SK-N-SH treated with all-trans-retinoic acid at 6 μM for 48 hours (cell line): ENCODE measurements at regions not wholly inside any gene's neighbourhood (a gene's known extent, or its start where the extent isn't known, plus 50 kb on each side); places are given as distances from the start of the nearest gene placed in this dataset.

Experiments
- ATAC-seq: fragments of 200-7000 bp; cut with Tn5 transposase; 3 replicates; pipeline ENCODE4 v1.9.1; 2020; ENCODE audit warnings: mild to moderate bottlenecking, moderate library complexity
- ARNTL ChIP-seq: fragments of 450-650 bp; formaldehyde crosslinking; IDR thresholded peaks from 2 replicates; pipeline ENCODE4 v1.5.0; 2020; ENCODE audit warnings: low read depth, mild to moderate bottlenecking, moderate library complexity, borderline replicate concordance
- BACH2 ChIP-seq: fragments of 250-450 bp; sonication (Bioruptor Pico); IDR thresholded peaks from 2 replicates; pipeline ENCODE4 v1.9.0; 2021; ENCODE audit warnings: mild to moderate bottlenecking, borderline replicate concordance
- CREB5 ChIP-seq: fragments of 250-450 bp; sonication (Bioruptor Pico); IDR thresholded peaks from 2 replicates; pipeline ENCODE4 v1.5.1; 2020; ENCODE audit warnings: low read depth, mild to moderate bottlenecking, moderate library complexity
- CSDC2 ChIP-seq: fragments of 250-450 bp; sonication (Bioruptor Pico); IDR thresholded peaks from 2 replicates; pipeline ENCODE4 v1.5.0; 2020; ENCODE audit warnings: mild to moderate bottlenecking, moderate library complexity
- ESRRG ChIP-seq: fragments of 250-450 bp; sonication (Bioruptor Pico); IDR thresholded peaks from 2 replicates; pipeline ENCODE4 v1.6.1; 2021; ENCODE audit warnings: mild to moderate bottlenecking
- GLIS3 ChIP-seq: fragments of 250-450 bp; sonication (Bioruptor Pico); IDR thresholded peaks from 2 replicates; pipeline ENCODE4 v1.5.0; 2020; ENCODE audit warnings: mild to moderate bottlenecking, moderate library complexity
- ISL1 ChIP-seq: fragments of 250-450 bp; sonication (Bioruptor Pico); IDR thresholded peaks from 2 replicates; pipeline ENCODE4 v2.1.2; 2022; ENCODE audit warnings: mild to moderate bottlenecking, moderate library complexity
- OSR1 ChIP-seq: fragments of 250-450 bp; sonication (Bioruptor Pico); IDR thresholded peaks from 2 replicates; pipeline ENCODE4 v1.8.0; 2022; ENCODE audit warnings: moderate library complexity, mild to moderate bottlenecking, inconsistent platforms
- PATZ1 ChIP-seq: fragments of 250-450 bp; sonication (Bioruptor Pico); IDR thresholded peaks from 2 replicates; pipeline ENCODE4 v1.8.0; 2020; ENCODE audit warnings: mild to moderate bottlenecking, moderate library complexity, borderline replicate concordance
- POU6F1 ChIP-seq: fragments of 250-450 bp; sonication (Bioruptor Pico); IDR thresholded peaks from 2 replicates; pipeline ENCODE4 v1.8.0; 2021; ENCODE audit warnings: low read depth, mild to moderate bottlenecking, moderate library complexity, borderline replicate concordance
- PPARA ChIP-seq: fragments of 250-450 bp; sonication (Bioruptor Pico); IDR thresholded peaks from 2 replicates; pipeline ENCODE4 v1.5.0; 2020; ENCODE audit warnings: mild to moderate bottlenecking, borderline replicate concordance
- RARB ChIP-seq: fragments of 250-450 bp; sonication (Bioruptor Pico); IDR thresholded peaks from 2 replicates; pipeline ENCODE4 v1.8.0; 2021; ENCODE audit warnings: mild to moderate bottlenecking, moderate library complexity
- SNAI2 ChIP-seq: fragments of 250-450 bp; sonication (Bioruptor Pico); IDR thresholded peaks from 2 replicates; pipeline ENCODE4 v1.5.0; 2020; ENCODE audit warnings: mild to moderate bottlenecking, moderate library complexity
- TCF4 ChIP-seq: fragments of 250-450 bp; sonication (Bioruptor Pico); IDR thresholded peaks from 2 replicates; pipeline ENCODE4 v1.8.0; 2021; ENCODE audit warnings: mild to moderate bottlenecking, moderate library complexity, borderline replicate concordance
- TOX ChIP-seq: fragments of 250-450 bp; sonication (Bioruptor Pico); IDR thresholded peaks from 2 replicates; pipeline ENCODE4 v1.8.0; 2021; ENCODE audit warnings: mild to moderate bottlenecking, moderate library complexity, borderline replicate concordance
- ZC3H10 ChIP-seq: fragments of 250-450 bp; sonication (Bioruptor Pico); IDR thresholded peaks from 2 replicates; pipeline ENCODE4 v1.5.1; 2021; ENCODE audit warnings: mild to moderate bottlenecking, moderate library complexity
- ZFP3 ChIP-seq: fragments of 250-450 bp; sonication (Bioruptor Pico); IDR thresholded peaks from 2 replicates; pipeline ENCODE4 v1.5.0; 2020; ENCODE audit warnings: mild to moderate bottlenecking, moderate library complexity
- ZFP30 ChIP-seq: fragments of 450-650 bp; formaldehyde crosslinking; IDR thresholded peaks from 2 replicates; pipeline ENCODE4 v1.5.0; 2022; ENCODE audit warnings: mild to moderate bottlenecking, moderate library complexity
- ZNF565 ChIP-seq: fragments of 450-650 bp; formaldehyde crosslinking; conservative IDR thresholded peaks from 2 replicates; pipeline ENCODE4 v1.5.0; 2020; ENCODE audit warnings: low read depth, mild to moderate bottlenecking, moderate library complexity
- ZNF70 ChIP-seq: fragments of 450-650 bp; formaldehyde crosslinking; IDR thresholded peaks from 2 replicates; pipeline ENCODE4 v1.5.0; 2020; ENCODE audit warnings: mild to moderate bottlenecking, moderate library complexity
- ZNF8 ChIP-seq: fragments of 450-650 bp; formaldehyde crosslinking; IDR thresholded peaks from 2 replicates; pipeline ENCODE4 v1.5.0; 2020; ENCODE audit warnings: mild to moderate bottlenecking, moderate library complexity
- TF ChIP-seq, protein P1 (sequence below): fragments of 250-450 bp; sonication (Bioruptor Pico); IDR thresholded peaks from 2 replicates; pipeline ENCODE4 v1.5.0; 2020; ENCODE audit warnings: mild to moderate bottlenecking, moderate library complexity

DNA sequence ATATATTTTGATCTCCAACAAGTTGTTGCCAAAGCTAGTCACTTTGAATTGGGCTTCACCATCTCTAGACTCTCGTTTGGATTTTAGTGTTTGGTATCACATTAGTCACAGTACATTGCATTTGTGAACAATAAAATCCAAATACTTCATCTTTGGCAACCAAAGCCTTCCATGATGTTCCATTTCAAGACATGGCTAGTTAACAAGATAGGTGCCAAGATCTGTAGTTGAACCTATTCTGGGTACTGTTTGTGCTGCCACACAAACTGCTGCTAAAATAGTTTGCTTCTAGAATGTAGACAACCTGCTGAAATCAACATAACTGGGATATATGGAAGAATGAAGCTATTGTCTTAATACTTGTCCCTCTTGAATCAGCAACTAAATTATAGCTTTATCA is 207.5 kb downstream of the LRRC70 start:
- no peak for ATAC-seq
- TF ChIP-seq ZFP30 (CRISPR knock-in tag) (no peak), TCF4 (CRISPR knock-in tag) (no peak), RARB (no peak), SNAI2 (CRISPR knock-in tag) (no peak), ARNTL (no peak)

GRCh38 chr5:62785588-62785987 is 207.0 kb downstream of the LRRC70 start:
- ATAC-seq: no peak
- no peak for TF ChIP-seq SNAI2 (CRISPR knock-in tag)
- no peak for TF ChIP-seq OSR1 (CRISPR knock-in tag)
- TF ChIP-seq, protein P1, sequence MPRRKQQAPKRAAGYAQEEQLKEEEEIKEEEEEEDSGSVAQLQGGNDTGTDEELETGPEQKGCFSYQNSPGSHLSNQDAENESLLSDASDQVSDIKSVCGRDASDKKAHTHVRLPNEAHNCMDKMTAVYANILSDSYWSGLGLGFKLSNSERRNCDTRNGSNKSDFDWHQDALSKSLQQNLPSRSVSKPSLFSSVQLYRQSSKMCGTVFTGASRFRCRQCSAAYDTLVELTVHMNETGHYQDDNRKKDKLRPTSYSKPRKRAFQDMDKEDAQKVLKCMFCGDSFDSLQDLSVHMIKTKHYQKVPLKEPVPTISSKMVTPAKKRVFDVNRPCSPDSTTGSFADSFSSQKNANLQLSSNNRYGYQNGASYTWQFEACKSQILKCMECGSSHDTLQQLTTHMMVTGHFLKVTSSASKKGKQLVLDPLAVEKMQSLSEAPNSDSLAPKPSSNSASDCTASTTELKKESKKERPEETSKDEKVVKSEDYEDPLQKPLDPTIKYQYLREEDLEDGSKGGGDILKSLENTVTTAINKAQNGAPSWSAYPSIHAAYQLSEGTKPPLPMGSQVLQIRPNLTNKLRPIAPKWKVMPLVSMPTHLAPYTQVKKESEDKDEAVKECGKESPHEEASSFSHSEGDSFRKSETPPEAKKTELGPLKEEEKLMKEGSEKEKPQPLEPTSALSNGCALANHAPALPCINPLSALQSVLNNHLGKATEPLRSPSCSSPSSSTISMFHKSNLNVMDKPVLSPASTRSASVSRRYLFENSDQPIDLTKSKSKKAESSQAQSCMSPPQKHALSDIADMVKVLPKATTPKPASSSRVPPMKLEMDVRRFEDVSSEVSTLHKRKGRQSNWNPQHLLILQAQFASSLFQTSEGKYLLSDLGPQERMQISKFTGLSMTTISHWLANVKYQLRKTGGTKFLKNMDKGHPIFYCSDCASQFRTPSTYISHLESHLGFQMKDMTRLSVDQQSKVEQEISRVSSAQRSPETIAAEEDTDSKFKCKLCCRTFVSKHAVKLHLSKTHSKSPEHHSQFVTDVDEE (CRISPR knock-in tag): no peak
- no peak for TF ChIP-seq POU6F1 (CRISPR knock-in tag)
- TF ChIP-seq ZNF70 (CRISPR knock-in tag): no peak
- TF ChIP-seq TOX (CRISPR knock-in tag): no peak
- TF ChIP-seq PATZ1 (CRISPR knock-in tag): no peak
- no peak for TF ChIP-seq ZNF565 (CRISPR knock-in tag)
- no peak for TF ChIP-seq GLIS3 (CRISPR knock-in tag)
- no peak for TF ChIP-seq CREB5 (CRISPR knock-in tag)
- no peak for TF ChIP-seq ESRRG (CRISPR knock-in tag)
- TF ChIP-seq CSDC2 (CRISPR knock-in tag): no peak
- no peak for TF ChIP-seq PPARA
- no peak for TF ChIP-seq ISL1 (CRISPR knock-in tag)
- TF ChIP-seq ZFP30 (CRISPR knock-in tag): no peak
- TF ChIP-seq ZNF8 (CRISPR knock-in tag): no peak
- TF ChIP-seq ZC3H10 (CRISPR knock-in tag): no peak
- TF ChIP-seq BACH2 (CRISPR knock-in tag): no peak
- TF ChIP-seq ZFP3 (CRISPR knock-in tag): no peak

DNA sequence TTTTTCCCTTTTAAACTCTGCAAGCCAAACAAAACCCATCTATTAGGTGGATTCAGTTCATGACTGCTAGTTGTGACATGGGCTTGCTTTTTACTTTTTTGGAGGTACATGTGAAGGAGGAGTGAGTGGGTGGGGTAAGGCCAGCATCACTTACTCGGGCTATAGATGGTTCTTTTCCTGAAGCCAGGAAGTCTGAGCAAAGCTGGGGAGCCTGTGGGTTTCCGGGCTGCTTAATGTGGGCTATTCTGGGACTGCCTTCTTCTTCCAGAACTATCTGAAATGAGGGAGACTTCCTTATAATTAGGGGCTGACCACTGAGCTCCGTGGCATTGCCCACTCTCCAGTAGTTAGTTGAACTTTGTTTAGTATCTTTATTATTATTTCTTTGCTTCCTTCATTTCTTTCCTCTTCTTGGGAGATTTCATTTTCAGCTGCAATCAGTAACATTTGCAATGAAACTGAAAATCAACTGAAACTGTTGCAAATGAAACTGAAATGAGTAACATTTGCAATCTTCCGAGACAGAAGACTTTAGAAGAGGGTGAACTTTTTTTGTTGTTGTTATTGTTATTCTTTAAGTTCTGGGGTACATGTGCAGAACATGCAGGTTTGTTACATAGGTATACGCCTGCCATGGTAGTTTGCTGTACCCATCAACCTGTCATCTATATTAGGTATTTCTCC is 204.9 kb downstream of the LRRC70 start:
- no peak for TF ChIP-seq ZFP30 (CRISPR knock-in tag)
- no peak for TF ChIP-seq ZNF8 (CRISPR knock-in tag)
- TF ChIP-seq ZFP3 (CRISPR knock-in tag): no peak
- no peak for TF ChIP-seq BACH2 (CRISPR knock-in tag)
- TF ChIP-seq PPARA: no peak
- TF ChIP-seq ARNTL: no peak
- no peak for TF ChIP-seq GLIS3 (CRISPR knock-in tag)
- TF ChIP-seq OSR1 (CRISPR knock-in tag): no peak
- TF ChIP-seq, protein P1 (CRISPR knock-in tag): no peak
- TF ChIP-seq TCF4 (CRISPR knock-in tag): no peak
- TF ChIP-seq TOX (CRISPR knock-in tag): no peak
- no peak for TF ChIP-seq ISL1 (CRISPR knock-in tag)
- no peak for TF ChIP-seq ESRRG (CRISPR knock-in tag)
- no peak for TF ChIP-seq PATZ1 (CRISPR knock-in tag)
- TF ChIP-seq ZC3H10 (CRISPR knock-in tag): no peak
- no peak for TF ChIP-seq POU6F1 (CRISPR knock-in tag)
- no peak for ATAC-seq
